ENCODE measurements at regions not wholly inside any gene's neighbourhood (a gene's known extent, or its start where the extent isn't known, plus 50 kb on each side); places are given as distances from the start of the nearest gene placed in this dataset.

- H3K4me3 ChIP-seq (ENCODE audit: low read depth, low read length), result no peak overlapping the region
- TF ChIP-seq CTCF (conservative IDR thresholded peaks at IDR 0.05; ENCODE audit: low read depth, low read length), result no peak
- DNase-seq (ENCODE audit: low read depth), result no peak
Observed at GRCh38 chr10:64546073-64546472, 1024.9 kb downstream of the REEP3 start.

- TF ChIP-seq CTCF (conservative IDR thresholded peaks at IDR 0.05; ENCODE audit: low read depth, low read length), result no peak
- H3K4me3 ChIP-seq (ENCODE audit: low read depth, low read length), result no peak overlapping the region
- DNase-seq (ENCODE audit: low read depth), result no peak
Observed at GRCh38 chr10:64547168-64547567, 1026.0 kb downstream of the REEP3 start.

GRCh38 chr10:64555666-64556065 is 1034.5 kb downstream of the REEP3 start:
- TF ChIP-seq CTCF (conservative IDR thresholded peaks at IDR 0.05; ENCODE audit: low read depth, low read length), result no peak
- H3K4me3 ChIP-seq (ENCODE audit: low read depth, low read length), result no peak overlapping the region
- DNase-seq (ENCODE audit: low read depth), result no peak

GRCh38 chr10:64558094-64558835 is 1037.1 kb downstream of the REEP3 start:
- no peak overlapping the region for H3K4me3 ChIP-seq (ENCODE audit: low read depth, low read length)
- no peak for TF ChIP-seq CTCF (conservative IDR thresholded peaks at IDR 0.05; ENCODE audit: low read depth, low read length)
- no peak for DNase-seq (ENCODE audit: low read depth)

- DNase-seq (ENCODE audit: low read depth), result no peak
- no peak overlapping the region for H3K4me3 ChIP-seq (ENCODE audit: low read depth, low read length)
Observed at GRCh38 chr10:64571056-64571455, 1049.9 kb downstream of the REEP3 start.

GRCh38 chr10:64573623-64574325 is 1052.6 kb downstream of the REEP3 start:
- no peak overlapping the region for H3K4me3 ChIP-seq (ENCODE audit: low read depth, low read length)
- no peak for TF ChIP-seq CTCF (conservative IDR thresholded peaks at IDR 0.05; ENCODE audit: low read depth, low read length)
- no peak for DNase-seq (ENCODE audit: low read depth)

More at GRCh38 chr10:64571056-64571455, 1049.9 kb downstream of the REEP3 start:
- TF ChIP-seq CTCF (conservative IDR thresholded peaks at IDR 0.05; ENCODE audit: low read depth, low read length), result no peak

Measured in choroid plexus epithelial cell (primary cell).